ENCODE measurements at regions not wholly inside any gene's neighbourhood (a gene's known extent, or its start where the extent isn't known, plus 50 kb on each side); places are given as distances from the start of the nearest gene placed in this dataset.

DNA sequence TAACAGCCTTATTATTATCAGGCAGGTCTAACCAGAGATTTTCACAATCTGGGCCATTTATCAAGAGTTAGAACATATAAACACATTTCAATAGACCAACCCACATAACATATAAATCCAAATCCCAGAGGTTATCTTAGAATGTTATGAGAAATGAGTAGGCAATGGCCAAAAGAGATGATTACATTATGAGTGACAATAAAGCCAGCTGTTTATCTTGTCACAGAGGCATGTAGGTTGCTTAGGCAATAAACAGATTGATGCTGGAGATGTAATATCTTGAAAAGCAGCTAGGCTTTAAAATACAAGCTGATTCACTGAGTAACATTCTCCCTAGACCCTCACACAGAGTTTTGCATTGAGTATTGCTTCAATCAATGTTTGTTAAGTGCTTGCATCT, 148.5 kb upstream of the SESN3 start:
- Histone ChIP-seq H3K36me3 (no peaks in the 10 kb centered on the region), H3K27me3 (no peaks in the 10 kb centered on the region), H3K4me1 (no peaks in the 10 kb centered on the region), H3K27ac (no peak overlapping the region), H3K4me3 (no peak overlapping the region), H3K9me3 (no peaks in the 10 kb centered on the region)
- TF ChIP-seq, protein P1, sequence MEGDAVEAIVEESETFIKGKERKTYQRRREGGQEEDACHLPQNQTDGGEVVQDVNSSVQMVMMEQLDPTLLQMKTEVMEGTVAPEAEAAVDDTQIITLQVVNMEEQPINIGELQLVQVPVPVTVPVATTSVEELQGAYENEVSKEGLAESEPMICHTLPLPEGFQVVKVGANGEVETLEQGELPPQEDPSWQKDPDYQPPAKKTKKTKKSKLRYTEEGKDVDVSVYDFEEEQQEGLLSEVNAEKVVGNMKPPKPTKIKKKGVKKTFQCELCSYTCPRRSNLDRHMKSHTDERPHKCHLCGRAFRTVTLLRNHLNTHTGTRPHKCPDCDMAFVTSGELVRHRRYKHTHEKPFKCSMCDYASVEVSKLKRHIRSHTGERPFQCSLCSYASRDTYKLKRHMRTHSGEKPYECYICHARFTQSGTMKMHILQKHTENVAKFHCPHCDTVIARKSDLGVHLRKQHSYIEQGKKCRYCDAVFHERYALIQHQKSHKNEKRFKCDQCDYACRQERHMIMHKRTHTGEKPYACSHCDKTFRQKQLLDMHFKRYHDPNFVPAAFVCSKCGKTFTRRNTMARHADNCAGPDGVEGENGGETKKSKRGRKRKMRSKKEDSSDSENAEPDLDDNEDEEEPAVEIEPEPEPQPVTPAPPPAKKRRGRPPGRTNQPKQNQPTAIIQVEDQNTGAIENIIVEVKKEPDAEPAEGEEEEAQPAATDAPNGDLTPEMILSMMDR (IDR thresholded peaks at IDR 0.05), result no peak
- DNase-seq (no peak), FAIRE-seq (no peak), ATAC-seq (no peak)
- intact Hi-C loops (cut with DNase I), result no loop called here

DNA sequence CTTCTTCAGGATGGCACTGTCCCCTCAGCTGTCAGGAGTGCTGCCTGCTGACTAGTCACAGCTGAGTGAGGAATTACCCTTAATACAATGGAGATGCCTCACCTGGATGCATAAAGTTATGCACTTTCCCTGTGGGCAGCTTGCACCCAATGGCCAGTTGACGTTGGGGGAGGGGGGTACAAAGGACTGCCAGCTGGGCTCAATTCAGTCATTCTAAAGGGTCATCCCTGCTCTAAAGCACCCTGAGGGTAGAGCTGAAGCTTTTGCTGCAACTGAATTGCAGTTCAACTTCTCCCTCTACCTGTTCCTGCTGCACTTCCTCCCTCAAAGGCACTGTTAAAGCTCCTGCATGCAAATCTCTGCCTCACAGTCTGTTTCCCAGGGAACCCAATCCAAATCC, 147.8 kb upstream of the SESN3 start:
- ATAC-seq, result no peak
- DNase-seq, result no peak
- Histone ChIP-seq H3K9me3 (no peaks in the 10 kb centered on the region), H3K4me1 (no peaks in the 10 kb centered on the region), H3K4me3 (no peak overlapping the region), H3K27ac (no peak overlapping the region), H3K36me3 (no peaks in the 10 kb centered on the region), H3K27me3 (no peaks in the 10 kb centered on the region)
- WGBS, 2 donors, result 83 to 94% methylated on average over 1 of the region's 1 CpG
- TF ChIP-seq, protein P1 (IDR thresholded peaks at IDR 0.05), result no peak
- FAIRE-seq, result no peak
- intact Hi-C loops (cut with DNase I), result no loop called here

DNA sequence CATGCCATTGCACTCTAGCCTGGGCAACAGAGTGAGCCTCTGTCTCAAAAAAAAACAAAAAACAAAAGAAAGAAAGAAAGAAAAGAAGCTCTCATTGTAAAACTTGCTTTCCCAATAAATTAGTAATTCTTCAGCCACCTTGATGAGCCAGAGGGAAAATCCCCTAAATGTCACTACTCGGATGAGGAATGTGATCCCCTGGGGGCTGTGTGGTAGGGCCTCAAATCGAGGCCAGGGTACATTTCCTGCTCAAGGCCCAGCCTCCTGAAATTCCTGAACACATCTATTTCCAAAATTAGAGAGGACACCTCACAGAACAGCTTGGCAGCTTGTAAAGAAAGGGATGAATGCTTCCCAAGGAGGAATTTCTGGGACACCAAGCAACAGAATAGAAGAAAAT, 147.1 kb upstream of the SESN3 start:
- intact Hi-C loops (cut with DNase I), result no loop called here
- DNase-seq, result no peak
- Histone ChIP-seq H3K27ac (no peak overlapping the region), H3K36me3 (no peaks in the 10 kb centered on the region), H3K4me3 (no peak overlapping the region), H3K27me3 (no peaks in the 10 kb centered on the region), H3K4me1 (no peaks in the 10 kb centered on the region), H3K9me3 (no peaks in the 10 kb centered on the region)
- FAIRE-seq, result no peak
- ATAC-seq, result peak in 1 of 4 donors; percentile 26
- TF ChIP-seq, protein P1 (IDR thresholded peaks at IDR 0.05), result no peak
- 33 to 40% methylated on average over 2 of the region's 2 CpGs for WGBS, 2 donors

DNA sequence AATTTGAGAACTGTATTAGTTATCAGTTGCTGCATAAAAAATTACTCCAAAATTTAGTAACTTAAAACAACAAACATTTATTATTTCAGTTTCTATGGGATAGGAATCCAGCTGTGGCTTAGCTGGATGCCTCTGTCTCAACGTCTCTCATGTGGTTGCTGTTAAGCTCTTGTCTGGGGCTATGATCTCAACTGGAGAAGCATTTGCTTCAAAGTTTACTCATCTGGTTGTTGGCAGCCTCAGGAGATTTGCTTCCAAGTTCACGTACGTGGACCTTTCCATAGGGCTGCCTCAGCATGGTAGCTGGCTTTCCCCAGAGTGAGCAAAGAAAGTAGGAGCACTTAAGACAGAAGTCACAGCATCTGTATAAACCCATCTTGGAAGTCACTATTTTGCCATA, 144.9 kb upstream of the SESN3 start:
- intact Hi-C loops (cut with DNase I), result no loop called here
- DNase-seq (no peak), FAIRE-seq (no peak), ATAC-seq (peak in 1 of 4 donors; percentile 34)
- H3K9me3 ChIP-seq, result no peaks in the 10 kb centered on the region
- no peaks in the 10 kb centered on the region for H3K36me3 ChIP-seq
- TF ChIP-seq, protein P1 (IDR thresholded peaks at IDR 0.05), result no peak
- no peak overlapping the region for H3K4me3 ChIP-seq
- H3K27ac ChIP-seq, result no peak overlapping the region
- no peaks in the 10 kb centered on the region for H3K4me1 ChIP-seq
- no peaks in the 10 kb centered on the region for H3K27me3 ChIP-seq
- 31 to 49% methylated on average over 3 of the region's 3 CpGs for WGBS, 2 donors

DNA sequence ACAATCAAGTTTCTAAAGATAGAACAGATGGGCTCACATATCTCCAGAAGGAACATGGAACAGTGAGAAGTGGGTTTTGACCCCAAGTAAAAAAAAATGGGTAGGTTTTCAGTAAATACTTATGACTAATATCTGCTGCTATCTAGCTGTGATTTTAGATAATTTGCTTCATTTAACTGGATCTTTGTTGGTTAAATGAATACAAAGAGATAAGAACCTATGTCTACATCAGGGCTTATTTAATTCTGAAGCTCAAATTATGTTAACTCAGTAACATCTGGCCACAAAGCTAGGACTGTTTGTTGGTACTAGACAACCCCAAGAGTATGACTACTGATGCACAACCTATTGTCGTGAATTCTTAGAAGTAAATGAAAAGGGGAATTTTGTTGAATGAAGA, 144.4 kb upstream of the SESN3 start:
- Histone ChIP-seq H3K4me3 (no peak overlapping the region), H3K27ac (no peak overlapping the region), H3K36me3 (no peaks in the 10 kb centered on the region), H3K4me1 (no peaks in the 10 kb centered on the region), H3K27me3 (no peaks in the 10 kb centered on the region), H3K9me3 (no peaks in the 10 kb centered on the region)
- 72 to 86% methylated on average over 1 of the region's 1 CpG for WGBS, 2 donors
- intact Hi-C loops (cut with DNase I), result no loop called here
- TF ChIP-seq, protein P1 (IDR thresholded peaks at IDR 0.05), result no peak
- ATAC-seq (no peak), FAIRE-seq (no peak), DNase-seq (no peak)

Data from pancreas (tissue), 10 donors.